ENCODE measurements at regions not wholly inside any gene's neighbourhood (a gene's known extent, or its start where the extent isn't known, plus 50 kb on each side); places are given as distances from the start of the nearest gene placed in this dataset.

- Histone ChIP-seq H3K27me3 (ENCODE audit: control insufficient read depth, insufficient read depth, low read length) (no peaks in the 10 kb centered on the region), H2BK20ac (ENCODE audit: low read depth, low read length) (no peak overlapping the region), H3K9me1 (ENCODE audit: insufficient read depth, low read length) (no peaks in the 10 kb centered on the region), H2BK120ac (ENCODE audit: low read depth, low read length) (no peak overlapping the region), H3K4me1 (ENCODE audit: control insufficient read depth, insufficient read depth, low read length) (no peaks in the 10 kb centered on the region), H3K27ac (ENCODE audit: insufficient read depth, low read length) (no peak overlapping the region), H3K4ac (ENCODE audit: low read depth, low read length) (no peak overlapping the region), H3K18ac (ENCODE audit: low read depth, low read length) (no peak overlapping the region), H3K4me3 (ENCODE audit: insufficient read depth, low read depth, low read length) (no peak overlapping the region), H4K91ac (ENCODE audit: insufficient read depth, low read depth, low read length) (no peak overlapping the region), H3K36me3 (ENCODE audit: control insufficient read depth, insufficient read depth, low read length) (no peaks in the 10 kb centered on the region), H3K14ac (replicated peaks; ENCODE audit: low read depth, low read length) (no peak overlapping the region), H2BK5ac (ENCODE audit: low read depth, low read length, poor library complexity, severe bottlenecking) (no peak overlapping the region), H2AFZ (replicated peaks; ENCODE audit: low read length, poor library complexity) (no peak overlapping the region), H3K9me3 (ENCODE audit: control insufficient read depth, insufficient read depth, low read length) (peaks cover 12% of the 10 kb centered on the region), H3K56ac (ENCODE audit: extremely low read depth, insufficient read depth, low read length) (no peak overlapping the region), H4K8ac (ENCODE audit: low read depth in 2 of 2, low read length in 2 of 2) (no peak overlapping the region), H3K4me2 (ENCODE audit: low read depth, low read length) (no peak overlapping the region), H3K23ac (ENCODE audit: low read depth, low read length) (no peak overlapping the region), H3K79me1 (ENCODE audit: low read depth in 1 of 2, low read length in 2 of 2) (no peaks in the 10 kb centered on the region), H2AK5ac (ENCODE audit: low read depth, low read length) (no peak overlapping the region), H4K20me1 (ENCODE audit: insufficient read depth, low read length) (no peaks in the 10 kb centered on the region), H3K9ac (ENCODE audit: low read depth, low read length) (no peak overlapping the region), H4K5ac (ENCODE audit: low read depth, low read length) (no peak overlapping the region), H2AK9ac (replicated peaks; ENCODE audit: low read depth, low read length, poor library complexity) (no peak overlapping the region), H2BK15ac (ENCODE audit: low read depth, low read length) (no peak overlapping the region)
- ChIA-PET POLR2A (ENCODE audit: unreplicated experiment) (no interaction called here), CTCF (no interaction called here)
- in situ Hi-C loops (cut with MboI; ENCODE audit: low sequenced_read_pairs) (no loop called here), intact Hi-C loops (cut with micrococcal nuclease) (no loop called here), dilution Hi-C loops (cut with HindIII; ENCODE audit: low sequenced_read_pairs, unreplicated experiment) (no loop called here)
- TF ChIP-seq FOS (IDR thresholded peaks at IDR 0.05; ENCODE audit: low read depth, low read length): no peak
- TF ChIP-seq MAZ (IDR thresholded peaks at IDR 0.05; ENCODE audit: borderline replicate concordance, low read depth, low read length): no peak
- no peak for TF ChIP-seq MXI1 (IDR thresholded peaks at IDR 0.05; ENCODE audit: borderline replicate concordance, low read depth, low read length)
- WGBS, 2 experiments (ENCODE audit: extremely low coverage in 2 of 2, insufficient read length in 1 of 2): 0% methylated on average over 1 of the region's 4 CpGs; no CpG with 5 or more reads in 1 of the 2 experiments
- DNase-seq: no peak
- ATAC-seq (ENCODE audit: low read depth): no peak
- BruUV-seq (replicated peaks): no TSS peak
Observed at GRCh38 chr14:66015071-66015780, 470.9 kb upstream of the CCDC196 start.
